Activated T-helper 17 cell treated with anti-CD3 and anti-CD28 coated beads, Interleukin-2, amount 50 U/mL, for 72 hours (primary cell): ENCODE measurements at regions not wholly inside any gene's neighbourhood (a gene's known extent, or its start where the extent isn't known, plus 50 kb on each side); places are given as distances from the start of the nearest gene placed in this dataset.

ENCODE experiments used
- ATAC-seq: fragments of 150-1000 bp; cut with Tn5 transposase; replicated peaks from 2 replicates; pipeline ENCODE4 v1.10.0; 2021; ENCODE audit warnings: mild to moderate bottlenecking, moderate library complexity
- H3K27ac Mint-ChIP-seq: one replicate; pipeline ENCODE4 v1.8.0; 2022; ENCODE audit warnings: mixed read lengths
- H3K27me3 Mint-ChIP-seq: one replicate; pipeline ENCODE4 v1.8.0; 2022; ENCODE audit warnings: mixed read lengths
- H3K36me3 Mint-ChIP-seq: one replicate; pipeline ENCODE4 v1.8.0; 2022; ENCODE audit warnings: low read depth, mild to moderate bottlenecking, mixed read lengths
- H3K4me1 Mint-ChIP-seq: one replicate; pipeline ENCODE4 v1.8.0; 2022; ENCODE audit warnings: mixed read lengths
- H3K4me3 Mint-ChIP-seq: one replicate; pipeline ENCODE4 v1.8.0; 2022; ENCODE audit warnings: mild to moderate bottlenecking, mixed read lengths
- H3K9me3 Mint-ChIP-seq: one replicate; pipeline ENCODE4 v1.8.0; 2022; ENCODE audit warnings: mixed read lengths

DNA sequence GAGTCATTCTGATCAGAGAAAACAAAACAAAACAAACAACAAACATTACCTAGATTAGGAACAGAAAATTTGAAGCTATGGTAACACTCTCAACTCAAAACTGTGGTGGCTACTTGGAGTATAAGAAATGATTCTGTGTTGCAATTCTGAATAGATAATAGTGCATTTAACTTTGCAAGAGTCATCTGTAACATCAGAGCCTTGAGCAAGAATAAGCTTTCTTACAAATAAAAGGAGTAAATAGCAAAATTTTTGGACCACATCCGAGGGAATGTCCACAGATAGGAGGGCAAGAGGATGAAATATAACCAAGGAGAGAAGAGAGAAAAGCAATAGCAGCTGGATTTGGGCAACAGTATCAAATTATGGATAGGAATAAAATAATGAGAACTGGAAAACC lies 1090.6 kb downstream of the SLC6A15 start:
- H3K4me1 Mint-ChIP-seq = no peaks in the 10 kb centered on the region
- no peaks in the 10 kb centered on the region for H3K9me3 Mint-ChIP-seq

DNA sequence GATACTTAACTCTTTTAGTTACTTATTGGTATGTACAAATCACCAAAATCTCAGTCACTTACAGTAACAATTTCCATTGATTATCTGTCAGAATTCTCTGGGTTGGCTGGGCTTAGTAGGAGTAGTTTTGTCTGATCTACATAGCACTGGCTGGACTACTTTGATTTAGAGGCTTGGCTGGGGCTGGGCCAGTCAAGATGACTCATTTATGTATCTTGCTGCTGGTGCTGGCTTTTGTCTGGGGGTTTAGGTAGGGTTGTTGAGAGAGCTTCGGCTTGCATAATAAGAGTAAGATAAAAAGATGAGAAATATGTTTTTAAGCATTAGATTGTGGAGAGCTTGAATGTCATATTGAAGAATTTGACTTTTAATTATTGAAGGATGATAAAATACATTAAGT lies 1093.7 kb downstream of the SLC6A15 start:
- H3K4me3 Mint-ChIP-seq = no peak overlapping the region
- H3K4me1 Mint-ChIP-seq = no peaks in the 10 kb centered on the region
- no peaks in the 10 kb centered on the region for H3K36me3 Mint-ChIP-seq
- no peak for ATAC-seq
- no peaks in the 10 kb centered on the region for H3K9me3 Mint-ChIP-seq
- H3K27ac Mint-ChIP-seq = no peak overlapping the region
- no peaks in the 10 kb centered on the region for H3K27me3 Mint-ChIP-seq

More for the DNA sequence above, 1090.6 kb downstream of the SLC6A15 start:
- Mint-ChIP-seq H3K4me3 (no peak overlapping the region), H3K27me3 (no peaks in the 10 kb centered on the region), H3K36me3 (no peaks in the 10 kb centered on the region), H3K27ac (no peak overlapping the region)
- ATAC-seq = no peak

DNA sequence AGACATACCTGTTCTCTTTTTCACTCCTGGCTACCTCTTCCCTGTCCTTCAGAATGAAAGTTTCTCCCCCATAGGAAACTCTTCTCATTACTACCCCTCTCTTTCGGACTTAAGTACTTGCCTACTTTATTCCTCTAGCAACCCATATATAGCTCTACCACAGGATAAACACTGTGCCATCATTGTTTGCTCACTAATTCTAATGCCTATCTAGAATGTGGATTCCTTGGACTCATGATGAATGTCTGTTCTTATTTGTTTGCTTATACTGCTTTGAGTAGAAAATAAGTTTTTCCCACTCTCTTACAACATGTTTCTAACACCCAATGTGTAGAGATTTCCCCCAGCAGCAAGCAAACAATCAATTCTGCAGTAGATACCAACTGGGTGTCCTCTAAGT lies 1094.9 kb downstream of the SLC6A15 start:
- Mint-ChIP-seq H3K4me3 (no peak overlapping the region), H3K36me3 (no peaks in the 10 kb centered on the region), H3K4me1 (no peaks in the 10 kb centered on the region), H3K27ac (no peak overlapping the region), H3K27me3 (no peaks in the 10 kb centered on the region), H3K9me3 (no peaks in the 10 kb centered on the region)
- ATAC-seq = no peak

DNA sequence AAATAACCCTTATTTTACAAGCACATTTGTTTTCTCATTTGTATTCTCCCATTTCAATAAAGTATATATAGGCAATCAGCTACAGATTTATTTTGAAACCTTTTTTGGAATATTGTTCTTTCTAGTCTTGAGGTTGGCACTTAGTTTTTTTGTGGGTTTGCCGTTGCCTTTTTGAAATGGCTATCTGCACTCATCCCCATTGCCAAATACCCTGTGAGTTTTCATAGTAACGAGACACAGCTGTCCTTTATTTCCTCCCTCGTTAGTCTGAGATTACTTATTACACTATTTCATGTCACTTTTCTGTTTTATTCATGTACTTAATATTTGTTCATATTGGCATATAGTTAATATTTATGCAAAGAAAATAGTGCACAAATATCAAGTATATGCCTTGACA lies 1104.0 kb downstream of the SLC6A15 start:
- ATAC-seq = no peak
- Mint-ChIP-seq H3K36me3 (no peaks in the 10 kb centered on the region), H3K4me1 (no peaks in the 10 kb centered on the region), H3K27ac (no peak overlapping the region), H3K4me3 (no peak overlapping the region), H3K9me3 (no peaks in the 10 kb centered on the region), H3K27me3 (no peaks in the 10 kb centered on the region)

DNA sequence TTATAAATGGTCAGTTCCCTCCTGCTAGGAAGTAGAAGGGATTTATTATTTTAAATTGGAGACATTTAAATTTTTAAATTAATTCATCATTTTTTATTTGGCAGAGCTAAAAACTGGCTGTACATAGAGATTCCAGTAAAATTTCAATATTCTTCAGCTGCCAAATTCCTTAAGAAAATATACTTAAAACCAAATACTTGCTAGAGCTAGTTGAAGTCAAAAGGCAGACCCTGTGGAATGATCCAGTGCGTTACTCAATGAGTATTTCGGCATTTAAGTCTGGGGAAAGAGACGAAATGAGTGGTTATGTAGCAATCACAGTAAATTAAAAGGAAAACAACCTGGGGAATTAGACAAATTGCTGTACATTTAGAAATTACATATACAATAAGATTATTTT lies 1104.7 kb downstream of the SLC6A15 start:
- Mint-ChIP-seq H3K4me1 (no peaks in the 10 kb centered on the region), H3K4me3 (no peak overlapping the region), H3K27ac (no peak overlapping the region), H3K9me3 (no peaks in the 10 kb centered on the region), H3K27me3 (no peaks in the 10 kb centered on the region), H3K36me3 (no peaks in the 10 kb centered on the region)
- ATAC-seq = no peak

DNA sequence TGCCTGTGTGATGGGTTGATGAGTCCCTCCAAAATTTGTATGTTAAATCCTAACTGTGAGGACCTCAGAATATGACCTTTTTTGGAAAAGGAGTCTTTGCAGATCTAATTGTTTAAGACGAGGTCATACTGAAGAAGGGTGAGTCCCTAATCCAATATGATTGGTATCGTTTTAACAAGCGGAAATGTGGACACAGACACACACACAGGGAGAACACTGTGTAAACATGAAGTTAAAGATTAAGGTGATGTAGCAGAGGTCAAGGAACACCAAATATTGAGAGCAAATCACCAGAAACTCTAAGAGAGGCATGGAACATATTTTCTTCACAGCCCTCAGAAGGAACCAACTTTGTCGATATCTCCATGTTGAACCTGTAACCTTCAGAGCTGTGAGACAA lies 1106.7 kb downstream of the SLC6A15 start:
- Mint-ChIP-seq H3K36me3 (no peaks in the 10 kb centered on the region), H3K9me3 (no peaks in the 10 kb centered on the region), H3K27ac (no peak overlapping the region), H3K4me3 (no peak overlapping the region), H3K27me3 (no peaks in the 10 kb centered on the region), H3K4me1 (no peaks in the 10 kb centered on the region)
- ATAC-seq = no peak

DNA sequence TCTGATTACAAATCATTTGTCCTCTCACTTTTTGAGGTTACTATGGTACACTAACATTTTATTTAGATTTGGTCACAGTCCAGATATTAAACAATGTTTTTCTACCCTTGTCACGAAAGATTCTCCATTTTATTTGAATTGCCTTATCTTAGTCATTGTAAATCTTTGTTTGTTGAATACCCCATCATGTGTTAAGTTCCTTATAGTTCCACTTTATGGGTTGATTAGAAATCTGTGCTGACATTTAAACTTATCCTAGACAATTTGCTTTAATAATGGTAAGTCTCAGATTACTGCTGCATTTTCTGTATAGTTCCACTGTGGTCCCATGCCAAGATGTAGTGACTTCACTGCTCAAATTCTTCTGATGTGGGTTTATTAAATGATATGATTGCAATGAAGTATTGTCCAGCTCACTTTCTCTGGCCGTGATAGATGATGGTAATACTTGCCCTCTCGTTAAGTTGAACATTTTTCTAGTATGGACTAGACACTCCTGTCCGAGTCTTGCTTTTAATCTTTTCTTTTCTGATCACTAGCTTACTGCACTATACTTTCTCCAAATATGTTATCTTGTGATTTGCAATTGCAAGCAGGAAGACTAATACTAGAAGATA lies 1107.3 kb downstream of the SLC6A15 start:
- Mint-ChIP-seq H3K9me3 (no peaks in the 10 kb centered on the region), H3K4me1 (no peaks in the 10 kb centered on the region), H3K27ac (no peak overlapping the region), H3K36me3 (no peaks in the 10 kb centered on the region), H3K27me3 (no peaks in the 10 kb centered on the region), H3K4me3 (no peak overlapping the region)
- ATAC-seq = no peak

DNA sequence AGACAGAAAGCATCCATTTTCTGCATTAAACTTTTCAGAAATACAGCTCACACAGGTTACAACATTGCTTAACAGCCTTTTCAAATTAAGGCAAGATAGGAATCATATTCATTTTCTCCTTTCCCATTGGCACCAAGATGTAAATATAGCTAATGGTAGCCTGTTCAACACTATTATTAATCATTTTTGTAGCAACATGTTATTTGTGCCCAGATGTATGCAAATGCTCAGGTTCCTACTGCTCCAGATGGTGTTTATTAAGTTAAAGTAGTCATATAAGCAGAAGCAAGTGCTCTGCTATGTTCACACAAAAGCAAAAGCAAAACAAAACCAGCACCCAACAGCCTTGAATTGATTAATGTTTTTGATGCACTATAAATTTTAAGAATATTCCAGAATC lies 1110.6 kb downstream of the SLC6A15 start:
- ATAC-seq = no peak
- no peak overlapping the region for H3K4me3 Mint-ChIP-seq
- no peak overlapping the region for H3K27ac Mint-ChIP-seq
- H3K4me1 Mint-ChIP-seq = no peaks in the 10 kb centered on the region
- no peaks in the 10 kb centered on the region for H3K36me3 Mint-ChIP-seq
- H3K27me3 Mint-ChIP-seq = no peaks in the 10 kb centered on the region
- H3K9me3 Mint-ChIP-seq = no peaks in the 10 kb centered on the region

DNA sequence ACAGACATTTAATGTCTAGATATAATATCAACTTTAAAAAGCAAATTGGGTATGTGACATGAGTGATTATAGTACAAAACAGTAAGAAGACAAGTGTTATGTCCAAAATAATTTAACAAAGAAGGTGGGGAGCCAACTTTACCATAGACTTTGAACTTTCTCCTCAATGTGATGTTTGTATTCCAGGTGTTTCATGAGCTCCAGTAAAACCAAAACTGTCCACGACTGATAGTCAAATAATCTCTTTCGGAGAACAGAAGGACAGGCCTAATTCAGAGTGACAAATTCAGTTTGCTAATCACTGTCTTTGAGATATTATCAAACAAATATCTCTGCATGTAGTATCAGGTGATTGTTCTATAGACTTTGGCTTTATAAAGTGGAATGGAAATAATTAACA lies 1112.6 kb downstream of the SLC6A15 start:
- no peaks in the 10 kb centered on the region for H3K9me3 Mint-ChIP-seq
- no peak overlapping the region for H3K27ac Mint-ChIP-seq
- H3K4me1 Mint-ChIP-seq = no peaks in the 10 kb centered on the region
- no peaks in the 10 kb centered on the region for H3K36me3 Mint-ChIP-seq
- no peak for ATAC-seq
- no peak overlapping the region for H3K4me3 Mint-ChIP-seq
- H3K27me3 Mint-ChIP-seq = no peaks in the 10 kb centered on the region

DNA sequence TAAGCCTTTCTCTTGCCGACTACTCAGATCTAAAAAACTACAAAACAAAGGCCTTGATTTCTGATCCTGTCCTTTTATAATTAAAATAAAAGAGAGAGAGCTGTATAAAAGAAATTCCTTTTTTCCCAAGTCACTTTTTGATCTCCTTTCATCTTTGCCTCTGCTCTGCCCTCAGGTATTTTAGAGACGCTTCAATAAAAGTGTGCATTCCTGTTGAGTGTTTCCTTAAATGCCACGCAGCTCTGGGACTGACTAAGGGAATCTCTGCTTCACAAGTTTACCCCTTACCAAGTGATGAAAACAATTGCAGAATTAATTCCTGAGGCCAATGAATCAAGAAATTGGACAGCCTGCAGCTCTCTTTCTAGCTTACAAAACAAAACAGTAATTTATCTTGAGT lies 1109.8 kb downstream of the TMTC2 start:
- no peaks in the 10 kb centered on the region for H3K4me1 Mint-ChIP-seq
- H3K27ac Mint-ChIP-seq = no peak overlapping the region
- H3K9me3 Mint-ChIP-seq = no peaks in the 10 kb centered on the region
- no peak overlapping the region for H3K4me3 Mint-ChIP-seq
- no peaks in the 10 kb centered on the region for H3K27me3 Mint-ChIP-seq
- ATAC-seq = no peak
- H3K36me3 Mint-ChIP-seq = no peaks in the 10 kb centered on the region

DNA sequence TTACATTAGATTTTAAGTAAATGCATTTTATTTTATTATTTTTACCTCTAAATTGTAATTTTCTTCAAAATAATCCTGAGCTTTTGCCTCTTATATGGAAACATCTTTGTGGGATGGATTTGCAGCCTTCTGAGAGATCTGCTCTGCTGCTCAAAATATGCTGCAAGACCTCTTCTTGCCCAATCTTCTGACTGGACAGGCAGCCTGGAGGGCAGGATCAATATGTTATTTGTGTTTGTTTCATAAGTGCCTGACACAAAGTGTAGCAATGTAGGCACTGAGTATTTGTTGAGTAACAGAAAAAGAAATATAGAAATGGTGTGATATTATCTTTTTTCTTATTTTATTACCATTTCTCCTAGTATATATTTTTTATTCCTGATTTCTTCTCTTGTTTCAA lies 1106.9 kb downstream of the TMTC2 start:
- Mint-ChIP-seq H3K4me3 (no peak overlapping the region), H3K9me3 (no peaks in the 10 kb centered on the region), H3K27ac (no peak overlapping the region), H3K4me1 (no peaks in the 10 kb centered on the region), H3K27me3 (no peaks in the 10 kb centered on the region), H3K36me3 (no peaks in the 10 kb centered on the region)
- ATAC-seq = no peak

DNA sequence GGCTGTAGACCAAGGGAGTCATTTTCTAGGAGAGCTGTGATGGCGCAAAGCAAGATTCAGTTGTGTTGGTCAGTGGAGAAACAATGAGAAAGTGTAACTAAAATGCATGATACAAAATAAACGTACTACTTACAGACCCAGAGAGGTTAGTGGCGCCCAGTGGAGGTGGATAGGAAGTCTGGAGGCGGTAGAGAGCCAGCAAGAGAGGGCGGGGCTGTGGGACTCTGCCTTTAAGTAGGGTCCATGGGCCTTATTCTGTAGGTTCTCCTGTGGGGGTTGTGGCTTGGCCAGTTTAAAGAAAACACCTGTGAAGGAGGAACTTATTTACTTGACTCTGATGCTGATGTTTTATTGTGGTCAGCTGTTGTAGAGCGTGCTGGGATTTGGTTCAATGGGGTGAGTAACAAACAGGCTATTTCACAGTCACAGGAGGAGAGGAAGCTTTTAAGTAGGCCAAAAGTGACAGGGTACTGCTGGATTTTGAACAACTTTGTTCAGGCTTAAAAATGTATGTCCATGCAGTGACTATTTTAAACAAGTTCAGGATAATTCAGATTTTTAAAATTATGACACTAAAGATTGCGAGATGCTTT lies 1097.7 kb downstream of the TMTC2 start:
- no peak overlapping the region for H3K27ac Mint-ChIP-seq
- peaks cover 8% of the 10 kb centered on the region for H3K9me3 Mint-ChIP-seq
- H3K36me3 Mint-ChIP-seq = no peaks in the 10 kb centered on the region
- no peak overlapping the region for H3K4me3 Mint-ChIP-seq
- H3K4me1 Mint-ChIP-seq = no peaks in the 10 kb centered on the region
- no peaks in the 10 kb centered on the region for H3K27me3 Mint-ChIP-seq
- ATAC-seq = no peak

DNA sequence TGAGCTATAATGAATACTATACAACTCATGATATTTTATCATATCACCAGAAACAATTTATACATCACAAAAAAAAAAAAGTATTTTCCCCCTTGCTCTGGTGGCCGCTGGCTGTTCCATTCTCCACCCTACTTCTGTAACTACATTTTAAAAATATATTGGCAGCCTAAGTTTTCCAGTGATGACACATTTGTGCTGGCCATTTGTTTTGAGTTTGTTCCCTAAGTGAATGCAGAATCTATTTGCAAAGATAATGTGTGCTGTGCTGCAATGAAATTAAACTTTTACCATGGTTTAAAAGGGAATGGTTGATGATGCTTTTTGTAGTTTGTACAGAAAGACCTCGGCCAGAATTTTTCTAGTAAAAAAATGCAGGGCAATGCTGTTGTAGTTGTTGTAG lies 1092.8 kb downstream of the TMTC2 start:
- Mint-ChIP-seq H3K9me3 (peaks cover 17% of the 10 kb centered on the region), H3K4me3 (no peak overlapping the region), H3K4me1 (no peaks in the 10 kb centered on the region), H3K36me3 (no peaks in the 10 kb centered on the region), H3K27ac (no peak overlapping the region), H3K27me3 (no peaks in the 10 kb centered on the region)
- no peak for ATAC-seq

DNA sequence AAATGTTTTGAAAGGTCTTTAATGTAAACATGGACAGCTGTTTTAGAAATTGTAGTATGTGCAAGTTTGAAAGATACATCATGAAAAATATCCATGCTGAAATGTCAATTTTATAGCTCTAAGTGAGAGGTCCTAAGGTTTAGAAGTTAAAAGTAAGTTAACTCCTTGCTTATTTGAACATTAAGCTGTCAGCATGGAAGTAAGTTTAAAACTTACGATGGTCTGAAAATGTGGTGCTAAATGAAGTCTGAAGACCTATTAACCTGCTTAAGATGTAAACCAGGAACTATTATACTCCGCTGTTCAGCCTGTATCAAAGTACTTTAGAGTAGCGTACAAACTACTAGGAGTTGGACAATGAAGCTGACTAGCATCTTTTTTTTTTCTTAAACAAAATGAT lies 1082.4 kb downstream of the TMTC2 start:
- Mint-ChIP-seq H3K9me3 (peaks cover 13% of the 10 kb centered on the region), H3K27me3 (no peaks in the 10 kb centered on the region), H3K4me3 (no peak overlapping the region), H3K27ac (no peak overlapping the region), H3K36me3 (no peaks in the 10 kb centered on the region), H3K4me1 (no peaks in the 10 kb centered on the region)
- ATAC-seq = no peak

DNA sequence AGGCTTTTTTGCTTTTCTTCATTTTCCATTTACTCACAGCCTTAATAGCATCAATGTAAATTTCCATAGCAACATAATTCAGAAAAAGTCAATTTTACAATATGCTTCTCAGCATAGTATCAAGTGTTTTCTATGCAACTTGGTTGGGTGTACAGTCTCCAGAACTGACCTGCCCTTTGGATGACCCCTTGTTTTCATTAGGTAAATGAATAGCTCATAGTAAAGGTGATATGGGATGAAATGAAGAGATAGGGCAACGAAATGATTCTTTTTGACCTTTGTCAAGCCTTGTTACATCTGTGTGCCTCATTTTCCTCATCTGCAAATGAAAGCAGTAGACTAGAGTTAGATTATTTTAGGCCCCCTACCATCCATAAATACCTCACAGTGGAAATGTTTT lies 1081.0 kb downstream of the TMTC2 start:
- no peak for ATAC-seq
- no peaks in the 10 kb centered on the region for H3K36me3 Mint-ChIP-seq
- H3K4me1 Mint-ChIP-seq = no peaks in the 10 kb centered on the region
- H3K27me3 Mint-ChIP-seq = no peaks in the 10 kb centered on the region
- no peak overlapping the region for H3K27ac Mint-ChIP-seq
- peaks cover 7% of the 10 kb centered on the region for H3K9me3 Mint-ChIP-seq
- H3K4me3 Mint-ChIP-seq = no peak overlapping the region

DNA sequence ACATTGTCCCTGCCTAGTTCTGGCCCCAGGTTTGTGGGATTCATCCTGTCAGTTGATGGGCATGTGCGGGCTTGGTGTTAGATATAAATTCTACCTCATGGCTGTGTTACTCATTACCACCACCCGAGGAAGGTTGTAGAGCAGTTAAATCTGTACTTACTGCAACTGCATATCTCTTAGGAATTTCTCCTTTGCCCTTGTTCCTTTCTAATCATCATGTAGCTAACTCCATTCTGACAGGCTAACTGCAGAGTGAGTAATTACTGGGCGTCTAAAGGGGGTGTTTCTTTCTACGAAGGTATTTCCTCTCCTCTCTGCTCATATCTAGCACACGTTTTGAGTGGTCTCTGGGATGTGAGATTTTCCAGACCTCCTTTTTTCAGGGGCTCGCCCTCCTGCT lies 1076.7 kb downstream of the TMTC2 start:
- no peaks in the 10 kb centered on the region for H3K36me3 Mint-ChIP-seq
- peaks cover 4% of the 10 kb centered on the region for H3K9me3 Mint-ChIP-seq
- no peaks in the 10 kb centered on the region for H3K27me3 Mint-ChIP-seq
- H3K27ac Mint-ChIP-seq = no peak overlapping the region
- no peak overlapping the region for H3K4me3 Mint-ChIP-seq
- no peaks in the 10 kb centered on the region for H3K4me1 Mint-ChIP-seq
- no peak for ATAC-seq
